Neural progenitor cell (in vitro differentiated cells): ENCODE measurements at regions not wholly inside any gene's neighbourhood (a gene's known extent, or its start where the extent isn't known, plus 50 kb on each side); places are given as distances from the start of the nearest gene placed in this dataset.

Experiments
- DNase-seq: peaks from one replicate; pipeline ENCODE4 v3.0.0-alpha.2; 2016; ENCODE audit warnings: low spot score
- H2AFZ ChIP-seq: fragments of 200-600 bp; sonication (generic); replicated peaks from 2 replicates; pipeline ENCODE4 v1.6.1; 2016; ENCODE audit warnings: antibody characterized with exemption
- H3F3A ChIP-seq: fragments of 200-600 bp; sonication (generic); 2 replicates; pipeline ENCODE4 v1.6.1; 2016; ENCODE audit warnings: antibody characterized with exemption, low read depth
- H3K27ac ChIP-seq: fragments of 200-600 bp; sonication (generic); 2 replicates; pipeline ENCODE4 v1.5.1; 2016; ENCODE audit warnings: mild to moderate bottlenecking
- H3K27me3 ChIP-seq: fragments of 200-600 bp; sonication (generic); 2 replicates; pipeline ENCODE4 v1.6.1; 2016; ENCODE audit warnings: mild to moderate bottlenecking, moderate library complexity
- H3K36me3 ChIP-seq: fragments of 200-600 bp; sonication (generic); 2 replicates; pipeline ENCODE4 v1.5.1; 2016
- H3K4me1 ChIP-seq: fragments of 200-600 bp; sonication (generic); 2 replicates; pipeline ENCODE4 v1.6.1; 2016; ENCODE audit warnings: mixed run types
- H3K4me2 ChIP-seq: fragments of 200-600 bp; sonication (generic); 2 replicates; pipeline ENCODE4 v1.6.1; 2016
- H3K4me3 ChIP-seq: fragments of 200-600 bp; sonication (generic); 2 replicates; pipeline ENCODE4 v1.5.1; 2016
- H3K79me2 ChIP-seq: fragments of 200-600 bp; sonication (generic); 2 replicates; pipeline ENCODE4 v1.6.1; 2016; ENCODE audit warnings: low read depth
- H3K9ac ChIP-seq: fragments of 200-600 bp; sonication (generic); 2 replicates; pipeline ENCODE4 v1.6.1; 2016
- H3K9me3 ChIP-seq: fragments of 200-600 bp; sonication (generic); 2 replicates; pipeline ENCODE4 v1.5.1; 2016; ENCODE audit warnings: low read depth
- H4K20me1 ChIP-seq: fragments of 200-600 bp; sonication (generic); 2 replicates; pipeline ENCODE4 v1.6.1; 2016; ENCODE audit warnings: low read depth
- H3K27ac Mint-ChIP-seq: 3 replicates; pipeline ENCODE4 v1.8.0; 2021; ENCODE audit warnings: mixed read lengths
- H3K27me3 Mint-ChIP-seq: 2 replicates; pipeline ENCODE4 v1.8.0; 2022; ENCODE audit warnings: low read depth, mild to moderate bottlenecking, inconsistent platforms, moderate library complexity, mixed read lengths; ENCODE audit not compliant: insufficient read depth
- H3K36me3 Mint-ChIP-seq: 3 replicates; pipeline ENCODE4 v1.8.0; 2021; ENCODE audit warnings: mixed read lengths
- H3K4me1 Mint-ChIP-seq: 3 replicates; pipeline ENCODE4 v1.8.0; 2021; ENCODE audit warnings: mixed read lengths
- H3K4me3 Mint-ChIP-seq: 3 replicates; pipeline ENCODE4 v1.8.0; 2021; ENCODE audit warnings: mild to moderate bottlenecking, moderate library complexity, mixed read lengths
- H3K9me3 Mint-ChIP-seq: 3 replicates; pipeline ENCODE4 v1.8.0; 2020; ENCODE audit warnings: mixed read lengths
- EZH2 ChIP-seq: fragments of 200-600 bp; sonication (generic); IDR thresholded peaks from 2 replicates; pipeline ENCODE4 v1.6.1; 2017; ENCODE audit warnings: antibody characterized with exemption, mild to moderate bottlenecking, moderate library complexity
- EZH2phosphoT487 ChIP-seq: fragments of 200-600 bp; sonication (generic); IDR thresholded peaks from 2 replicates; pipeline ENCODE4 v1.6.1; 2017; ENCODE audit warnings: antibody characterized with exemption
- TF ChIP-seq, protein P1 (sequence below): fragments of 200-600 bp; sonication (generic); IDR thresholded peaks from 2 replicates; pipeline ENCODE4 v1.5.1; 2017; ENCODE audit warnings: antibody characterized with exemption, mild to moderate bottlenecking

DNA sequence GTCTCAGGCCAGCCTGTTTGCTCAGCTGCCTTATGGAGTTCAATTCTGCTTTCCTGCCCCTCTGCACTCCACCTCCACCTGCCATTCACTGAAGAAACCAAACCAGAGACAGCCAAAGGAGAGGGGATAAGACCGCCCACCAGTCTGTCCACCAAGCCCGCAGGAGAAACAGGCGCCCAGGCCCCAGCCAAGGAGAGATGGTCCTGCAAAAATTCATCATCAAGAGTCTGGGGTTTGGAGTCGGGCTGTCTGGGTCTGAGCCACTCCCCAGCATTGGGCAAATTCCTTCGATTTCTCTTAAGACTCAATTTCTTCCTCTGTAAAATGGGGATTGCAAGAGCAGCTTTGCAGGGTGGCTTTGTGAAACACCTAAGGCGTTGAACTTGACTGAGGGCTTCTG, 121.4 kb upstream of the RUNX3 start:
- DNase-seq: no peak
- Mint-ChIP-seq H3K4me3 (no peak overlapping the region), H3K27ac (no peak overlapping the region), H3K27me3 (peaks cover 17% of the 10 kb centered on the region), H3K36me3 (no peaks in the 10 kb centered on the region), H3K4me1 (peaks cover 13% of the 10 kb centered on the region), H3K9me3 (no peaks in the 10 kb centered on the region)
- H3K4me3 ChIP-seq: no peak overlapping the region
- H3K36me3 ChIP-seq: no peaks in the 10 kb centered on the region
- H3K9me3 ChIP-seq: no peaks in the 10 kb centered on the region
- no peaks in the 10 kb centered on the region for H3K27me3 ChIP-seq
- no peak overlapping the region for H3K9ac ChIP-seq
- H3K4me1 ChIP-seq: peaks cover 3% of the 10 kb centered on the region
- no peaks in the 10 kb centered on the region for H4K20me1 ChIP-seq
- H3F3A ChIP-seq: no peaks in the 10 kb centered on the region
- no peak overlapping the region for H2AFZ ChIP-seq
- TF ChIP-seq EZH2phosphoT487 (no peak), EZH2 (no peak)
- TF ChIP-seq, protein P1, sequence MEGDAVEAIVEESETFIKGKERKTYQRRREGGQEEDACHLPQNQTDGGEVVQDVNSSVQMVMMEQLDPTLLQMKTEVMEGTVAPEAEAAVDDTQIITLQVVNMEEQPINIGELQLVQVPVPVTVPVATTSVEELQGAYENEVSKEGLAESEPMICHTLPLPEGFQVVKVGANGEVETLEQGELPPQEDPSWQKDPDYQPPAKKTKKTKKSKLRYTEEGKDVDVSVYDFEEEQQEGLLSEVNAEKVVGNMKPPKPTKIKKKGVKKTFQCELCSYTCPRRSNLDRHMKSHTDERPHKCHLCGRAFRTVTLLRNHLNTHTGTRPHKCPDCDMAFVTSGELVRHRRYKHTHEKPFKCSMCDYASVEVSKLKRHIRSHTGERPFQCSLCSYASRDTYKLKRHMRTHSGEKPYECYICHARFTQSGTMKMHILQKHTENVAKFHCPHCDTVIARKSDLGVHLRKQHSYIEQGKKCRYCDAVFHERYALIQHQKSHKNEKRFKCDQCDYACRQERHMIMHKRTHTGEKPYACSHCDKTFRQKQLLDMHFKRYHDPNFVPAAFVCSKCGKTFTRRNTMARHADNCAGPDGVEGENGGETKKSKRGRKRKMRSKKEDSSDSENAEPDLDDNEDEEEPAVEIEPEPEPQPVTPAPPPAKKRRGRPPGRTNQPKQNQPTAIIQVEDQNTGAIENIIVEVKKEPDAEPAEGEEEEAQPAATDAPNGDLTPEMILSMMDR: no peak
- no peaks in the 10 kb centered on the region for H3K79me2 ChIP-seq
- no peak overlapping the region for H3K4me2 ChIP-seq
- no peak overlapping the region for H3K27ac ChIP-seq

DNA sequence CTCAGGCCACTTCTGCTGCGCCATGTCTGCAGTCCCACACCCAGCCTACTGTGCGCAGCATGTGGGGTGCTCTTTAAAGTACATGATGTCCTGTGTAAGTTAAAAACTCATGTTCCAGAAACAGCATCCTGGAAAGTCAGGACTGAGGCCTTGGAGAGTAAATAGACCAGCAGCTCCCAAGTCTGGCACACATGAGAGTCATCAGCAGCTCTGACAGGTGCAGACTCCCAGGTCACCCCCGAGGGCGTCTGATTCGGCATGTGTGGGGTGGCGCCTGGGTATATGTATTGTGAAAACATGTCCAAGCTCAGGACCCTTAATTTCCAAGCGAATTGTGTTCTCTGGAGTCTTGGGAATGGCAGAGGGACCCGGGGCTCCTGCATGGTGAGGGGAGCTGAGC, 120.1 kb upstream of the RUNX3 start:
- Histone ChIP-seq H3K27ac (no peak overlapping the region), H2AFZ (no peak overlapping the region), H3K27me3 (no peaks in the 10 kb centered on the region), H3K79me2 (no peaks in the 10 kb centered on the region), H3K9ac (no peak overlapping the region), H3K4me1 (no peaks in the 10 kb centered on the region), H3K4me2 (no peak overlapping the region), H3K36me3 (no peaks in the 10 kb centered on the region), H3K4me3 (no peak overlapping the region), H3K9me3 (no peaks in the 10 kb centered on the region), H4K20me1 (no peaks in the 10 kb centered on the region), H3F3A (no peaks in the 10 kb centered on the region)
- H3K36me3 Mint-ChIP-seq: no peaks in the 10 kb centered on the region
- DNase-seq: no peak
- peaks cover 12% of the 10 kb centered on the region for H3K27me3 Mint-ChIP-seq
- no peak overlapping the region for H3K27ac Mint-ChIP-seq
- no peak for TF ChIP-seq EZH2phosphoT487
- TF ChIP-seq, protein P1: no peak
- no peak for TF ChIP-seq EZH2
- peaks cover 13% of the 10 kb centered on the region for H3K4me1 Mint-ChIP-seq
- no peak overlapping the region for H3K4me3 Mint-ChIP-seq
- no peaks in the 10 kb centered on the region for H3K9me3 Mint-ChIP-seq

DNA sequence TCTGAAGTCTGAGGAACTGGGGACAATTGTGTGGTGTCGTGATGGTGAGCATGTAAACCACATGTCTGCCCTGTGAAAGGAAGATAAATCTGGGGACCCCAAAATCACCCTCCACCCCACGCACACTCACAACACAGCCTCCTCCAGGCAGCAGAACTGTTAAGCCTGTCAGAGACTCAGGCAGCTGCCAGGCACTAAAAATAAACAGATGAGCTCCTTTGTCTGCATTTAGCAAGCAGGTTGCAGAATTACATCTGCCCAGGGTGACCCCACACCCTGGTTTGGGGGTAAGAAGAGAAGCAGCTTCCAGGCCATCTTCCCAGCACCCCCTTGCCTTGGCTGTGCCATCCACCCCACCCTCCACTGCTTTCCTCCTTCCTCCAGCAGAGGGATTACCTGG, 119.1 kb upstream of the RUNX3 start:
- no peaks in the 10 kb centered on the region for H3K9me3 ChIP-seq
- H3K36me3 ChIP-seq: no peaks in the 10 kb centered on the region
- no peaks in the 10 kb centered on the region for H3K79me2 ChIP-seq
- H3K4me1 ChIP-seq: no peaks in the 10 kb centered on the region
- H3K27ac ChIP-seq: no peak overlapping the region
- no peak overlapping the region for H3K4me2 ChIP-seq
- no peak overlapping the region for H3K27ac Mint-ChIP-seq
- no peak overlapping the region for H3K4me3 ChIP-seq
- TF ChIP-seq, protein P1: no peak
- TF ChIP-seq EZH2: no peak
- TF ChIP-seq EZH2phosphoT487: no peak
- no peak overlapping the region for H3K4me3 Mint-ChIP-seq
- no peaks in the 10 kb centered on the region for H3K27me3 ChIP-seq
- no peaks in the 10 kb centered on the region for H3K36me3 Mint-ChIP-seq
- no peaks in the 10 kb centered on the region for H3K9me3 Mint-ChIP-seq
- peaks cover 12% of the 10 kb centered on the region for H3K27me3 Mint-ChIP-seq
- H3K9ac ChIP-seq: no peak overlapping the region
- DNase-seq: no peak
- no peak overlapping the region for H2AFZ ChIP-seq
- no peaks in the 10 kb centered on the region for H4K20me1 ChIP-seq
- peaks cover 6% of the 10 kb centered on the region for H3K4me1 Mint-ChIP-seq
- no peaks in the 10 kb centered on the region for H3F3A ChIP-seq

DNA sequence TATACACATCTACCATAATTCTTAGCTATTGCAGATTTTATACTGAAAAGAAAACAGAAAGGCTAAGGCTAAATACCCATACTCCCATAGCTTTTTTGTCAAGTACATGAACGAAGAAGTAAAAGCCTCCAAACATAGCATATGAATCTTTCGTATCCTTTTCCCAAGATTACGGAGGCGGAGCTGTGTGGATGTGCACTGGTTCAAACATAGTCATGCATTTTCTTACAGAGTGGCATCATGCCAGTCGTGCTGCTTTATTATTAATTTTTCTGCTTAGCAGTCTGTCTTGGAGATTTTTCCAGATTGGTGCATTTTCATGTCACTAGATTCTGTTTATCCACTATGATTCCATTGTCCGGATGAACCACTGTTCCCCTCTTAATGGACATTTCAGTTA, 118.7 kb upstream of the RUNX3 start:
- H3K27ac Mint-ChIP-seq: no peak overlapping the region
- Histone ChIP-seq H4K20me1 (no peaks in the 10 kb centered on the region), H3K9ac (no peak overlapping the region), H3K9me3 (no peaks in the 10 kb centered on the region), H3F3A (no peaks in the 10 kb centered on the region), H3K4me2 (no peak overlapping the region), H3K27ac (no peak overlapping the region), H3K4me3 (no peak overlapping the region), H3K27me3 (no peaks in the 10 kb centered on the region), H2AFZ (no peak overlapping the region), H3K79me2 (no peaks in the 10 kb centered on the region), H3K36me3 (no peaks in the 10 kb centered on the region), H3K4me1 (no peaks in the 10 kb centered on the region)
- H3K27me3 Mint-ChIP-seq: peaks cover 14% of the 10 kb centered on the region
- TF ChIP-seq EZH2phosphoT487: no peak
- TF ChIP-seq, protein P1: no peak
- no peak for TF ChIP-seq EZH2
- H3K4me1 Mint-ChIP-seq: peaks cover 6% of the 10 kb centered on the region
- no peaks in the 10 kb centered on the region for H3K36me3 Mint-ChIP-seq
- no peak for DNase-seq
- H3K4me3 Mint-ChIP-seq: no peak overlapping the region
- H3K9me3 Mint-ChIP-seq: no peaks in the 10 kb centered on the region
